Upper lobe of right lung (tissue), 1 donor: ENCODE measurements at regions not wholly inside any gene's neighbourhood (a gene's known extent, or its start where the extent isn't known, plus 50 kb on each side); places are given as distances from the start of the nearest gene placed in this dataset.

Experiments used
- ATAC-seq: fragments of 200-7000 bp; cut with Tn5 transposase; one replicate; pipeline ENCODE4 v1.9.1; 2020; ENCODE audit warnings: mild to moderate bottlenecking, moderate library complexity
- DNase-seq: peaks from one replicate; pipeline ENCODE4 v3.0.0-alpha.2; 2020
- H3K27ac ChIP-seq: fragments of 200-600 bp; one replicate; pipeline ENCODE4 v1.8.0; 2022
- H3K27me3 ChIP-seq: fragments of 200-600 bp; one replicate; pipeline ENCODE4 v1.8.0; 2022; ENCODE audit warnings: mild to moderate bottlenecking
- H3K36me3 ChIP-seq: fragments of 200-600 bp; one replicate; pipeline ENCODE4 v1.8.0; 2022
- H3K4me1 ChIP-seq: fragments of 200-600 bp; one replicate; pipeline ENCODE4 v1.8.0; 2022
- H3K4me3 ChIP-seq: fragments of 200-600 bp; one replicate; pipeline ENCODE4 v1.8.0; 2022; ENCODE audit warnings: mild to moderate bottlenecking
- H3K9me3 ChIP-seq: fragments of 200-600 bp; one replicate; pipeline ENCODE4 v1.8.0; 2022
- intact Hi-C: fragments of 100-400 bp; cut with DNase I; formaldehyde crosslinking; loops from one replicate; pipeline ENCODE4 v1.11.0; 2022
- TF ChIP-seq, protein P1 (sequence below): fragments of 200-600 bp; IDR thresholded peaks from one replicate; pipeline ENCODE4 v1.8.0; 2022; ENCODE audit warnings: antibody characterized with exemption
- donor health status: DM: no; HTN: yes; CAD: no; lungs with severe emphysema.

DNA sequence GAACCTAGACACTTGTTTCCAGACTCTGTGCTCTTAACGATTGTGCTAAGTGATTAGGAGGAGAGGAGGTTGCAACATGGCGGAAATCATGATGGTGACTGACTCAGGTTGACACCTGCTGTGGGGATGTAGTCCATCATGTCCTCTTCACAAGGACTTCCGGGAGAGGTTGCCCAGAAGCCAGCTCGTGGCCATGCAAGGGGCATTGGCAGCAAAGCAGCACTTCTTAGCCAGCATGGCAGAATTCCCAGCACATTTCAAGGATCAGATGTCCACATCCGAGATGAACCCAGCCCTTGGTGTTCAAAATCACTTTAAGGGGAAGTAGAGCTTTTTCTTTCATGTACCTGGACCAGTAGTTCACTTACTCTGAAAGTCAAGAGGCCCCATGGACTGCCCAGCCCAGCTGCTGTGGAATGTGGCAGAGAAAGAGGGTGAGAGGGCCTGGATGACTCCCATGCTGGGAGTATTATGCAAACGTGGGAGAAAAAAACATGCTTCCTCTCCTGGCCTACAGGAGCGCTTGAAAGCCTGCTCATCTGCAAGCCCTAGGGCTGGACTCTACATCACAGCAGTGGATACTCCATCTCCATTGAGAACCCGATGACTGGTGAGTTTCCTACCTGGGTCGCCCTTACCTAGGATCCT lies 65.5 kb downstream of the IRX6 start:
- Histone ChIP-seq H3K4me1 (no peaks in the 10 kb centered on the region), H3K4me3 (no peak overlapping the region), H3K9me3 (no peaks in the 10 kb centered on the region), H3K27me3 (no peaks in the 10 kb centered on the region), H3K27ac (peak overlapping the region; percentile 55), H3K36me3 (no peaks in the 10 kb centered on the region)
- TF ChIP-seq, protein P1, sequence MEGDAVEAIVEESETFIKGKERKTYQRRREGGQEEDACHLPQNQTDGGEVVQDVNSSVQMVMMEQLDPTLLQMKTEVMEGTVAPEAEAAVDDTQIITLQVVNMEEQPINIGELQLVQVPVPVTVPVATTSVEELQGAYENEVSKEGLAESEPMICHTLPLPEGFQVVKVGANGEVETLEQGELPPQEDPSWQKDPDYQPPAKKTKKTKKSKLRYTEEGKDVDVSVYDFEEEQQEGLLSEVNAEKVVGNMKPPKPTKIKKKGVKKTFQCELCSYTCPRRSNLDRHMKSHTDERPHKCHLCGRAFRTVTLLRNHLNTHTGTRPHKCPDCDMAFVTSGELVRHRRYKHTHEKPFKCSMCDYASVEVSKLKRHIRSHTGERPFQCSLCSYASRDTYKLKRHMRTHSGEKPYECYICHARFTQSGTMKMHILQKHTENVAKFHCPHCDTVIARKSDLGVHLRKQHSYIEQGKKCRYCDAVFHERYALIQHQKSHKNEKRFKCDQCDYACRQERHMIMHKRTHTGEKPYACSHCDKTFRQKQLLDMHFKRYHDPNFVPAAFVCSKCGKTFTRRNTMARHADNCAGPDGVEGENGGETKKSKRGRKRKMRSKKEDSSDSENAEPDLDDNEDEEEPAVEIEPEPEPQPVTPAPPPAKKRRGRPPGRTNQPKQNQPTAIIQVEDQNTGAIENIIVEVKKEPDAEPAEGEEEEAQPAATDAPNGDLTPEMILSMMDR, result no peak
- DNase-seq, result peak; percentile 86
- ATAC-seq, result peak; percentile 93
- intact Hi-C loops, result no loop called here

GRCh38 chr16:55390630-55391237 lies 66.7 kb downstream of the IRX6 start:
- intact Hi-C loops, result no loop called here
- no peaks in the 10 kb centered on the region for H3K36me3 ChIP-seq

GRCh38 chr16:55391760-55392375 lies 67.9 kb downstream of the IRX6 start:
- H3K27ac ChIP-seq, result no peak overlapping the region
- no peaks in the 10 kb centered on the region for H3K9me3 ChIP-seq
- TF ChIP-seq, protein P1, result no peak
- H3K36me3 ChIP-seq, result no peaks in the 10 kb centered on the region
- H3K27me3 ChIP-seq, result no peaks in the 10 kb centered on the region
- ATAC-seq (peak; percentile 8), DNase-seq (no peak)
- intact Hi-C loops, result no loop called here
- H3K4me3 ChIP-seq, result no peak overlapping the region
- no peaks in the 10 kb centered on the region for H3K4me1 ChIP-seq

More at GRCh38 chr16:55390630-55391237, 66.7 kb downstream of the IRX6 start:
- no peaks in the 10 kb centered on the region for H3K9me3 ChIP-seq
- TF ChIP-seq, protein P1, result no peak
- H3K27me3 ChIP-seq, result no peaks in the 10 kb centered on the region
- DNase-seq, result no peak
- no peak overlapping the region for H3K4me3 ChIP-seq
- ATAC-seq, result no peak
- H3K4me1 ChIP-seq, result no peaks in the 10 kb centered on the region
- no peak overlapping the region for H3K27ac ChIP-seq

GRCh38 chr16:55392701-55393100 lies 68.7 kb downstream of the IRX6 start:
- Histone ChIP-seq H3K36me3 (no peaks in the 10 kb centered on the region), H3K9me3 (no peaks in the 10 kb centered on the region), H3K27ac (no peak overlapping the region), H3K27me3 (no peaks in the 10 kb centered on the region), H3K4me3 (no peak overlapping the region), H3K4me1 (no peaks in the 10 kb centered on the region)
- ATAC-seq, result no peak
- TF ChIP-seq, protein P1, result no peak
- no peak for DNase-seq
- intact Hi-C loops, result no loop called here

DNA sequence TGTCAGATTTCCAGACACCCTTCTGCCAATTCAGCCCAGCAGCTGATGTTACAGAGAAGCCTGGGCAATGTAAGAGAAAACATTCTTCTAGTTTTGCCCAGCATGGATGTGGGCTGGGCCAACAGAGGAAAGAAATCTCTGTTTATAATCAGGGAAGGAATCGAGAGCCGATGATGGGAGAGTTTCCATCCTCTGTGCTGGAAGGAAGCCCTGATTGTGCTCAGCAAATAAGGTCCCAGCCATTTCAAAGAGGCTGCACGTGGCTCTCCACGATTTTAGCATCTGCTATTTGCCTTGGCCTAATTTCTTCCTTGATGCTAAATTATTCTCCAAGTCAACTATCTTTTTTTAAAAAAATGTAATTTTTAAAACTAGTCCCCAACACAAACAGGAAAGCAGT lies 70.0 kb downstream of the IRX6 start:
- Histone ChIP-seq H3K4me1 (no peaks in the 10 kb centered on the region), H3K4me3 (no peak overlapping the region), H3K36me3 (no peaks in the 10 kb centered on the region), H3K27me3 (no peaks in the 10 kb centered on the region), H3K27ac (no peak overlapping the region), H3K9me3 (no peaks in the 10 kb centered on the region)
- ATAC-seq (no peak), DNase-seq (no peak)
- intact Hi-C loops, result no loop called here
- TF ChIP-seq, protein P1, result no peak
